NCI-H446 treated with DMSO at 0.1 percent for 48 hours (cell line): ENCODE measurements at regions not wholly inside any gene's neighbourhood (a gene's known extent, or its start where the extent isn't known, plus 50 kb on each side); places are given as distances from the start of the nearest gene placed in this dataset.

Source experiments
- DNase-seq: peaks from one replicate; lab custom pipeline; 2025; lab: John Stamatoyannopoulos, UW

GRCh38 chr2:221216636-221217035, 355.5 kb downstream of the EPHA4 start:
- DNase-seq = peak; percentile 21

- no peak for DNase-seq
These were observed 346.4 kb downstream of the EPHA4 start for GRCh38 chr2:221225752-221226151.

GRCh38 chr2:221228214-221228769, 343.8 kb downstream of the EPHA4 start:
- DNase-seq = no peak

- no peak for DNase-seq
These were observed 343.0 kb downstream of the EPHA4 start for GRCh38 chr2:221229099-221229498.

- DNase-seq = no peak
These were observed 340.6 kb downstream of the EPHA4 start for GRCh38 chr2:221231511-221231910.

- no peak for DNase-seq
These were observed 336.2 kb downstream of the EPHA4 start for GRCh38 chr2:221235941-221236340.

- no peak for DNase-seq
These were observed 331.0 kb downstream of the EPHA4 start for GRCh38 chr2:221241072-221241471.

GRCh38 chr2:221243771-221244170, 328.3 kb downstream of the EPHA4 start:
- no peak for DNase-seq

GRCh38 chr2:221245045-221245444, 327.1 kb downstream of the EPHA4 start:
- no peak for DNase-seq

- DNase-seq = no peak
These were observed 326.3 kb downstream of the EPHA4 start for GRCh38 chr2:221245772-221246171.

- DNase-seq = no peak
These were observed 317.8 kb downstream of the EPHA4 start for GRCh38 chr2:221254299-221254698.

GRCh38 chr2:221255862-221256261, 316.2 kb downstream of the EPHA4 start:
- no peak for DNase-seq

GRCh38 chr2:221258464-221258863, 313.6 kb downstream of the EPHA4 start:
- DNase-seq = no peak

GRCh38 chr2:221262651-221263050, 309.5 kb downstream of the EPHA4 start:
- DNase-seq = no peak

- no peak for DNase-seq
These were observed 308.5 kb downstream of the EPHA4 start for GRCh38 chr2:221263573-221263972.

- no peak for DNase-seq
These were observed 307.8 kb downstream of the EPHA4 start for GRCh38 chr2:221264318-221264717.

- peak; percentile 66 for DNase-seq
These were observed 304.2 kb downstream of the EPHA4 start for GRCh38 chr2:221267773-221268425.

GRCh38 chr2:221268631-221269030, 303.5 kb downstream of the EPHA4 start:
- no peak for DNase-seq

GRCh38 chr2:221270806-221271205, 301.3 kb downstream of the EPHA4 start:
- no peak for DNase-seq

GRCh38 chr2:221272729-221273128, 299.4 kb downstream of the EPHA4 start:
- no peak for DNase-seq

- DNase-seq = no peak
These were observed 296.1 kb downstream of the EPHA4 start for GRCh38 chr2:221276033-221276432.

GRCh38 chr2:221276601-221277000, 295.5 kb downstream of the EPHA4 start:
- DNase-seq = no peak

GRCh38 chr2:221282386-221282785, 289.7 kb downstream of the EPHA4 start:
- DNase-seq = no peak

- no peak for DNase-seq
These were observed 288.1 kb downstream of the EPHA4 start for GRCh38 chr2:221283896-221284545.
